ENCODE measurements at regions not wholly inside any gene's neighbourhood (a gene's known extent, or its start where the extent isn't known, plus 50 kb on each side); places are given as distances from the start of the nearest gene placed in this dataset.

GRCh38 chr22:49415151-49415951, 412.3 kb downstream of the BRD1 start:
- TF ChIP-seq EZH2 (IDR thresholded peaks at IDR 0.05; ENCODE audit: low read depth, unreplicated experiment): no peak
- TF ChIP-seq, protein P1, sequence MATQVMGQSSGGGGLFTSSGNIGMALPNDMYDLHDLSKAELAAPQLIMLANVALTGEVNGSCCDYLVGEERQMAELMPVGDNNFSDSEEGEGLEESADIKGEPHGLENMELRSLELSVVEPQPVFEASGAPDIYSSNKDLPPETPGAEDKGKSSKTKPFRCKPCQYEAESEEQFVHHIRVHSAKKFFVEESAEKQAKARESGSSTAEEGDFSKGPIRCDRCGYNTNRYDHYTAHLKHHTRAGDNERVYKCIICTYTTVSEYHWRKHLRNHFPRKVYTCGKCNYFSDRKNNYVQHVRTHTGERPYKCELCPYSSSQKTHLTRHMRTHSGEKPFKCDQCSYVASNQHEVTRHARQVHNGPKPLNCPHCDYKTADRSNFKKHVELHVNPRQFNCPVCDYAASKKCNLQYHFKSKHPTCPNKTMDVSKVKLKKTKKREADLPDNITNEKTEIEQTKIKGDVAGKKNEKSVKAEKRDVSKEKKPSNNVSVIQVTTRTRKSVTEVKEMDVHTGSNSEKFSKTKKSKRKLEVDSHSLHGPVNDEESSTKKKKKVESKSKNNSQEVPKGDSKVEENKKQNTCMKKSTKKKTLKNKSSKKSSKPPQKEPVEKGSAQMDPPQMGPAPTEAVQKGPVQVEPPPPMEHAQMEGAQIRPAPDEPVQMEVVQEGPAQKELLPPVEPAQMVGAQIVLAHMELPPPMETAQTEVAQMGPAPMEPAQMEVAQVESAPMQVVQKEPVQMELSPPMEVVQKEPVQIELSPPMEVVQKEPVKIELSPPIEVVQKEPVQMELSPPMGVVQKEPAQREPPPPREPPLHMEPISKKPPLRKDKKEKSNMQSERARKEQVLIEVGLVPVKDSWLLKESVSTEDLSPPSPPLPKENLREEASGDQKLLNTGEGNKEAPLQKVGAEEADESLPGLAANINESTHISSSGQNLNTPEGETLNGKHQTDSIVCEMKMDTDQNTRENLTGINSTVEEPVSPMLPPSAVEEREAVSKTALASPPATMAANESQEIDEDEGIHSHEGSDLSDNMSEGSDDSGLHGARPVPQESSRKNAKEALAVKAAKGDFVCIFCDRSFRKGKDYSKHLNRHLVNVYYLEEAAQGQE (IDR thresholded peaks at IDR 0.05; ENCODE audit: unreplicated experiment): no peak
- TF ChIP-seq, protein P2, sequence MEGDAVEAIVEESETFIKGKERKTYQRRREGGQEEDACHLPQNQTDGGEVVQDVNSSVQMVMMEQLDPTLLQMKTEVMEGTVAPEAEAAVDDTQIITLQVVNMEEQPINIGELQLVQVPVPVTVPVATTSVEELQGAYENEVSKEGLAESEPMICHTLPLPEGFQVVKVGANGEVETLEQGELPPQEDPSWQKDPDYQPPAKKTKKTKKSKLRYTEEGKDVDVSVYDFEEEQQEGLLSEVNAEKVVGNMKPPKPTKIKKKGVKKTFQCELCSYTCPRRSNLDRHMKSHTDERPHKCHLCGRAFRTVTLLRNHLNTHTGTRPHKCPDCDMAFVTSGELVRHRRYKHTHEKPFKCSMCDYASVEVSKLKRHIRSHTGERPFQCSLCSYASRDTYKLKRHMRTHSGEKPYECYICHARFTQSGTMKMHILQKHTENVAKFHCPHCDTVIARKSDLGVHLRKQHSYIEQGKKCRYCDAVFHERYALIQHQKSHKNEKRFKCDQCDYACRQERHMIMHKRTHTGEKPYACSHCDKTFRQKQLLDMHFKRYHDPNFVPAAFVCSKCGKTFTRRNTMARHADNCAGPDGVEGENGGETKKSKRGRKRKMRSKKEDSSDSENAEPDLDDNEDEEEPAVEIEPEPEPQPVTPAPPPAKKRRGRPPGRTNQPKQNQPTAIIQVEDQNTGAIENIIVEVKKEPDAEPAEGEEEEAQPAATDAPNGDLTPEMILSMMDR (conservative IDR thresholded peaks at IDR 0.05; ENCODE audit: low read depth in 2 of 2): no peak
- no peak for TF ChIP-seq NANOG (IDR thresholded peaks at IDR 0.05; ENCODE audit: borderline replicate concordance)
- no peak for TF ChIP-seq POLR2AphosphoS5 (IDR thresholded peaks at IDR 0.05; ENCODE audit: low read depth)
- no peak for TF ChIP-seq EZH2phosphoT487 (IDR thresholded peaks at IDR 0.05; ENCODE audit: unreplicated experiment)
- TF ChIP-seq STAT1 (IDR thresholded peaks at IDR 0.05; ENCODE audit: unreplicated experiment): no peak
- no peak for TF ChIP-seq CREB1 (CRISPR knock-in tag; IDR thresholded peaks at IDR 0.05; ENCODE audit: low read depth)
- no peak for TF ChIP-seq ZNF114 (CRISPR knock-in tag; IDR thresholded peaks at IDR 0.05)
- no peak for TF ChIP-seq ETS1 (IDR thresholded peaks at IDR 0.05)
- TF ChIP-seq ZNF331 (CRISPR knock-in tag; IDR thresholded peaks at IDR 0.05; ENCODE audit: low read depth): no peak

Data from GM23338 (cell line).